Suprapubic skin (tissue), 4 donors: ENCODE measurements at regions not wholly inside any gene's neighbourhood (a gene's known extent, or its start where the extent isn't known, plus 50 kb on each side); places are given as distances from the start of the nearest gene placed in this dataset.

Source experiments
- DNase-seq, 2 donors: peaks; one replicate each; pipeline ENCODE4 v3.0.0-alpha.2; 2019; ENCODE audit warnings: low spot score in 2 of 2
- H3K27ac ChIP-seq: fragments of 200-600 bp; sonication (generic); one replicate; pipeline ENCODE4 v1.5.1; 2019
- H3K27me3 ChIP-seq: fragments of 200-600 bp; sonication (generic); one replicate; pipeline ENCODE4 v1.5.1; 2019
- H3K36me3 ChIP-seq: fragments of 200-600 bp; sonication (generic); one replicate; pipeline ENCODE4 v1.5.1; 2019
- H3K4me1 ChIP-seq: fragments of 200-600 bp; sonication (generic); one replicate; pipeline ENCODE4 v1.5.1; 2019
- H3K4me3 ChIP-seq: fragments of 200-600 bp; sonication (generic); one replicate; pipeline ENCODE4 v1.5.1; 2019; ENCODE audit warnings: mild to moderate bottlenecking
- H3K9me3 ChIP-seq: fragments of 200-600 bp; sonication (generic); one replicate; pipeline ENCODE4 v1.5.1; 2019
- EP300 ChIP-seq: sonication (generic); formaldehyde crosslinking; IDR thresholded peaks from one replicate; pipeline ENCODE4 v1.6.1; 2017; ENCODE audit warnings: antibody characterized with exemption
- POLR2A ChIP-seq, 2 donors: fragments of 450-650 bp; IDR thresholded peaks; one replicate each; pipeline ENCODE4 v1.6.1; 2017; ENCODE audit warnings: antibody characterized with exemption in 2 of 2, mild to moderate bottlenecking in 2 of 2, moderate library complexity in 2 of 2
- POLR2AphosphoS5 ChIP-seq, 3 donors: sonication (generic); formaldehyde crosslinking; IDR thresholded peaks; one replicate each; pipeline ENCODE4 v1.6.1; 2017; ENCODE audit warnings: antibody characterized with exemption in 3 of 3
- WGBS: methylation state at CpG from one replicate; pipeline ENCODE4 v1.1.5; 2018; 5-methylcytosine and 5-hydroxymethylcytosine counted together
- TF ChIP-seq, protein P1 (sequence below), 2 donors: fragments of 200-600 bp in 1 of 2; fragments of 450-650 bp in 1 of 2; sonication (generic) in 1 of 2; IDR thresholded peaks; one replicate each; pipeline ENCODE4 v1.5.1; 2016 to 2019; ENCODE audit warnings: antibody characterized with exemption in 2 of 2, mild to moderate bottlenecking in 1 of 2, moderate library complexity in 1 of 2

DNA sequence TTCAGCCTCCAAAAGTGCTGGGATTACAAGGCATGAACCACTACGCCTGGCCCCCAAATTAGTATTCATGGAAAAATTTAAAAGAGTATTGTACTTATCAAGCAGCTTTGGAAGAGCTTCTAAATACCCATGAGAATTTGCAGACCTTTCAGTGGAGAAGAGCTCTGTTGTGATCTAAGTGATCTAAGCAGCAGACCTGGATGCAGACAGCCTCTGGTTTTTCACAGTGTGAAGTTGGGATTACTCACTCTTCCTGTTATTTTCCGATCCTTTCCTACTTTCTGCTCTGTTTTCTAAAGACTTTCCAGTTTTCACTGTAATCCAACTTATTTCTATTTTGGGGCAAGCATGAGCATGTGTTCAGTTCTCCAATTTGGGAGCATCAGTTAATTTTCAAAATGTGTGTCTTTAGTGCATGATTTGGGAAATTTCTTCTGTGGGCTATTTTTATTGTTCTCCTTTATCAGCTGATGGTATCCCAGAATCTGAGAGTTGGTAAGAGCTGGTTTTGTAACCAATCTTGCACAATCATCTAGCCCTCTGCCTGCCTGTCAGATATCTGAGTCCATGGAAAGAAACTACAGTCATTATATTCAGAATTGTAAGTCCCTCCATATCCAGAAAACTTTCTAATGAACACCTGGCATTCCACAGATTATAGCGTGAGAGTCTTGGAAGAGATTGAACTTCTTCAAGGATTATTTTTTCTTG, 207.7 kb upstream of the DTNBP1 start:
- Histone ChIP-seq H3K36me3 (no peaks in the 10 kb centered on the region), H3K9me3 (no peaks in the 10 kb centered on the region), H3K4me1 (peaks cover 5% of the 10 kb centered on the region), H3K27ac (peak overlapping the region; percentile 1), H3K27me3 (no peaks in the 10 kb centered on the region), H3K4me3 (no peak overlapping the region)
- 52% methylated on average over 3 of the region's 3 CpGs for WGBS
- DNase-seq = no peak
- no peak for TF ChIP-seq EP300
- no peak for TF ChIP-seq POLR2A (IDR thresholded peaks at IDR 0.05)
- no peak for TF ChIP-seq POLR2AphosphoS5 (IDR thresholded peaks at IDR 0.05)

DNA sequence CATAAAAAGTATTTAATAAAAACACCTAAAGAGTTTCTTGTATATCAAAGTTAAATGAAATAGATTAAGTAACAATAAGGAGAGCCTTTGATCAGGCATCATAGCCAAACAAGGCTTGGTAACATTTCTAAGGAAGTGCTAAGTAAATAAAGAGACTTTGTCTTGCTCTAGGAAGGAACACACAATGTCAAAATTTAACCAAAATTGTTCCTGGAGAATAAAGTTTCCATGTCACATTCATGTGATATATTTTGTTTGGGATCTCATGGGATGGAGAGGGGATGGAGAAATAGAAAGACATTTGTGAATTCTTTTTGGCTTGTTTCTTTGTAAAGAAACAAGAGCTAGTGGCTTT, 201.9 kb upstream of the DTNBP1 start:
- no peak for DNase-seq
- TF ChIP-seq, protein P1, sequence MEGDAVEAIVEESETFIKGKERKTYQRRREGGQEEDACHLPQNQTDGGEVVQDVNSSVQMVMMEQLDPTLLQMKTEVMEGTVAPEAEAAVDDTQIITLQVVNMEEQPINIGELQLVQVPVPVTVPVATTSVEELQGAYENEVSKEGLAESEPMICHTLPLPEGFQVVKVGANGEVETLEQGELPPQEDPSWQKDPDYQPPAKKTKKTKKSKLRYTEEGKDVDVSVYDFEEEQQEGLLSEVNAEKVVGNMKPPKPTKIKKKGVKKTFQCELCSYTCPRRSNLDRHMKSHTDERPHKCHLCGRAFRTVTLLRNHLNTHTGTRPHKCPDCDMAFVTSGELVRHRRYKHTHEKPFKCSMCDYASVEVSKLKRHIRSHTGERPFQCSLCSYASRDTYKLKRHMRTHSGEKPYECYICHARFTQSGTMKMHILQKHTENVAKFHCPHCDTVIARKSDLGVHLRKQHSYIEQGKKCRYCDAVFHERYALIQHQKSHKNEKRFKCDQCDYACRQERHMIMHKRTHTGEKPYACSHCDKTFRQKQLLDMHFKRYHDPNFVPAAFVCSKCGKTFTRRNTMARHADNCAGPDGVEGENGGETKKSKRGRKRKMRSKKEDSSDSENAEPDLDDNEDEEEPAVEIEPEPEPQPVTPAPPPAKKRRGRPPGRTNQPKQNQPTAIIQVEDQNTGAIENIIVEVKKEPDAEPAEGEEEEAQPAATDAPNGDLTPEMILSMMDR (IDR thresholded peaks at IDR 0.05) = no peak
- TF ChIP-seq POLR2AphosphoS5 (IDR thresholded peaks at IDR 0.05) = no peak
- no peak for TF ChIP-seq POLR2A (IDR thresholded peaks at IDR 0.05)
- no peak for TF ChIP-seq EP300
- H3K36me3 ChIP-seq = no peaks in the 10 kb centered on the region
- H3K27me3 ChIP-seq = no peaks in the 10 kb centered on the region
- H3K4me1 ChIP-seq = no peaks in the 10 kb centered on the region
- no peaks in the 10 kb centered on the region for H3K9me3 ChIP-seq
- no peak overlapping the region for H3K27ac ChIP-seq
- no peak overlapping the region for H3K4me3 ChIP-seq

DNA sequence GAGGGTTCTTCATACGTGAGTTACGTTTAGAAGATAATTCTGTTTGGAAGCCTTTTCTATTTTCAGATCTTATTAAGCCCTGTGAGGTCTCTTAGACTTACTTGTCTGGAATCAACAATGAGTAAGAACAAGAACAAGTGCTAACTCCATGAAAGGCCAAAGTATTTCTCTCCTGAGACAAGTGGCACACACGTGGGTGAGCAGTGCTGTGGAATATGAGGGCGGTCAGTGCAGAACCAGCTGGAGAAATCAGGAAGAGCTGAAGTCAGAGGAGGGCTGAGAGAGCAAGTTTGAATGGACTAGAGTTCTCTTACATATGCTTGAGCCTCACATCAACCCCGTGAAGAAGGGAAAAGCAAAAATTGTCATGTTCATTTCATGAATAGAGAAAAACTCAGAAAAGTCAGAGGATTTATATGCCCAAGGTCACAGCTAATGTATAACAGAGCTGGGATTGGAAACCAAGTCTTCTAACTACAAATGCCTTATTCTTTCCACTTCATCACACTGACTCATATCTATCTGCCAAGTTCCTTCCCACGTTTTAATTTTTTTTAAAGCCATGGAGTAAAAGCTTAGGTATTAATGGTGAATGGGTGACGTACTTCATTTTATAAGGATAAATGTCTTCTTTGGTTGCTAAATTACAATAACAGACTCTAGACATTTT, 201.3 kb upstream of the DTNBP1 start:
- H3K9me3 ChIP-seq = no peaks in the 10 kb centered on the region
- no peak overlapping the region for H3K27ac ChIP-seq
- no peak overlapping the region for H3K4me3 ChIP-seq
- 58% methylated on average over 7 of the region's 7 CpGs for WGBS
- no peaks in the 10 kb centered on the region for H3K27me3 ChIP-seq
- no peaks in the 10 kb centered on the region for H3K4me1 ChIP-seq
- no peak for DNase-seq
- H3K36me3 ChIP-seq = no peaks in the 10 kb centered on the region
- TF ChIP-seq, protein P1 (IDR thresholded peaks at IDR 0.05) = no peak
- TF ChIP-seq EP300 = no peak

DNA sequence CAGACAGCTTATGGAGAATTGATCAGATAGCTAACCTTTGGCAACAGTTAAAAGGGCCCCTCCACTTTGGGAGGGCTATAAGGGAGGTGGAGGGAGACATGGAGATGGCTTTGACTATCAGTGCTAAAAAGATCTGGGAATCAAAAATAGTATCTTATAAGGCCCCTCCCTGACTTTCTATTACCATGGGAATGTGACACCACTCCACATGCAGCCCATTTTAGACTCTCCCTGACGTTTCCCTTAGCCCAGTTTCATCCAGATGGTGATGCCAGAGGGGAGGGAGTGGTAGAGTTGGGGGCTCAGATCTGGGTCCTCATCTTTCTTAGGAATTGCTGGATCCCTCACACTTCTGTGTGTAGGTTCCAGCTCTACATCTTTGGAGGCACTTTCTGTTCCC, 200.0 kb upstream of the DTNBP1 start:
- Histone ChIP-seq H3K4me1 (no peaks in the 10 kb centered on the region), H3K27ac (no peak overlapping the region), H3K9me3 (no peaks in the 10 kb centered on the region), H3K36me3 (no peaks in the 10 kb centered on the region), H3K4me3 (no peak overlapping the region), H3K27me3 (no peaks in the 10 kb centered on the region)
- TF ChIP-seq EP300 (no peak), POLR2A (IDR thresholded peaks at IDR 0.05) (no peak), POLR2AphosphoS5 (IDR thresholded peaks at IDR 0.05) (no peak)
- TF ChIP-seq, protein P1 (IDR thresholded peaks at IDR 0.05) = no peak
- 71% methylated on average over 1 of the region's 1 CpG for WGBS
- DNase-seq = no peak

DNA sequence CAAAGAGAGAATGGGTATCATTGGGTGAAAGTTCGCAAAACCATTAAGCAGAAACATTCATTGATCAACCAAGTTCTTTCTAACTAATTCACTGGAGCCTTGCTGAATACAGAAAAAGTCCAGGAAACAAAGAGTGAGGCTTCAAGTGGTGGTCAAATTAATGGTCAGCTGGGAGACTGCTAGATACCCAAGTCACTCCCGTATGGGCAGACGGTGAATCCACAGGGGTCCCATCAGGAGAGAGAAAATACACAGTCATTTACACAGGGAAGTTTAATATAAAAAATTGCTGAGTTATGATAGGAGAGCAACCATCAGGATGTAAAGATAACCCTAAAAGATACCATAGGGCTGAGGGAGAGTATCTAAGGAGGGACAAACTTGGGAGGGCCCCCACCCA, 198.7 kb upstream of the DTNBP1 start:
- Histone ChIP-seq H3K27ac (no peak overlapping the region), H3K4me3 (no peak overlapping the region), H3K36me3 (no peaks in the 10 kb centered on the region), H3K9me3 (no peaks in the 10 kb centered on the region), H3K4me1 (no peaks in the 10 kb centered on the region), H3K27me3 (no peaks in the 10 kb centered on the region)
- 99% methylated on average over 3 of the region's 3 CpGs for WGBS
- DNase-seq = no peak
- TF ChIP-seq, protein P1 (IDR thresholded peaks at IDR 0.05) = no peak
- TF ChIP-seq EP300 (no peak), POLR2AphosphoS5 (IDR thresholded peaks at IDR 0.05) (no peak), POLR2A (IDR thresholded peaks at IDR 0.05) (no peak)
